Prostate gland (tissue), 2 donors: ENCODE measurements at regions not wholly inside any gene's neighbourhood (a gene's known extent, or its start where the extent isn't known, plus 50 kb on each side); places are given as distances from the start of the nearest gene placed in this dataset.
"Not testable (repeated sequence)": the region's sequence is repeated elsewhere in the genome, so short reads cannot be mapped to it uniquely, and the experiment has no call there.

Experiments used
- DNase-seq: peaks from one replicate; pipeline ENCODE4 v3.0.0-alpha.2; 2019; ENCODE audit warnings: low spot score
- H3K27ac ChIP-seq, 2 donors: fragments of 200-600 bp; sonication (generic); 2 replicates each; pipeline ENCODE4 v1.5.1; 2017 to 2019
- H3K27me3 ChIP-seq: fragments of 200-600 bp; sonication (generic); replicated peaks from 2 replicates; pipeline ENCODE4 v1.5.1; 2019; ENCODE audit not compliant: insufficient read depth
- H3K36me3 ChIP-seq, 2 donors: fragments of 200-600 bp; sonication (generic); 1 replicate in 1 of 2; 2 replicates in 1 of 2; pipeline versions ENCODE4 v1.5.1 to v1.8.1; 2017 to 2019
- H3K4me1 ChIP-seq: fragments of 200-600 bp; sonication (generic); replicated peaks from 2 replicates; pipeline ENCODE4 v1.5.1; 2019
- H3K4me3 ChIP-seq, 2 donors: fragments of 200-600 bp; sonication (generic); 2 replicates each; pipeline ENCODE4 v1.5.1; 2017 to 2019
- H3K9me3 ChIP-seq: fragments of 200-600 bp; sonication (generic); 2 replicates; pipeline ENCODE4 v1.5.1; 2017
- CTCF ChIP-seq, 4 experiments: fragments of 200-600 bp in 2 of 4; fragments of 450-650 bp in 2 of 4; sonication (generic) in 2 of 4; IDR thresholded peaks; 1 replicate in 3 of 4; 2 replicates in 1 of 4; pipeline ENCODE4 v1.5.1; 2016 to 2019; ENCODE audit warnings: antibody characterized with exemption in 4 of 4, mild to moderate bottlenecking in 2 of 4, moderate library complexity in 2 of 4
- POLR2A ChIP-seq: fragments of 450-650 bp; IDR thresholded peaks from one replicate; pipeline ENCODE4 v1.6.1; 2016; ENCODE audit warnings: antibody characterized with exemption, mild to moderate bottlenecking
- POLR2AphosphoS5 ChIP-seq: sonication (generic); formaldehyde crosslinking; IDR thresholded peaks from one replicate; pipeline ENCODE4 v1.6.1; 2017; ENCODE audit warnings: antibody characterized with exemption
- WGBS: methylation state at CpG from one replicate; pipeline ENCODE4 v1.1.5; 2018; 5-methylcytosine and 5-hydroxymethylcytosine counted together
- intact Hi-C: fragments of 100-400 bp; cut with DNase I; formaldehyde crosslinking; loops from one replicate; pipeline ENCODE4 v1.14.2; 2022

DNA sequence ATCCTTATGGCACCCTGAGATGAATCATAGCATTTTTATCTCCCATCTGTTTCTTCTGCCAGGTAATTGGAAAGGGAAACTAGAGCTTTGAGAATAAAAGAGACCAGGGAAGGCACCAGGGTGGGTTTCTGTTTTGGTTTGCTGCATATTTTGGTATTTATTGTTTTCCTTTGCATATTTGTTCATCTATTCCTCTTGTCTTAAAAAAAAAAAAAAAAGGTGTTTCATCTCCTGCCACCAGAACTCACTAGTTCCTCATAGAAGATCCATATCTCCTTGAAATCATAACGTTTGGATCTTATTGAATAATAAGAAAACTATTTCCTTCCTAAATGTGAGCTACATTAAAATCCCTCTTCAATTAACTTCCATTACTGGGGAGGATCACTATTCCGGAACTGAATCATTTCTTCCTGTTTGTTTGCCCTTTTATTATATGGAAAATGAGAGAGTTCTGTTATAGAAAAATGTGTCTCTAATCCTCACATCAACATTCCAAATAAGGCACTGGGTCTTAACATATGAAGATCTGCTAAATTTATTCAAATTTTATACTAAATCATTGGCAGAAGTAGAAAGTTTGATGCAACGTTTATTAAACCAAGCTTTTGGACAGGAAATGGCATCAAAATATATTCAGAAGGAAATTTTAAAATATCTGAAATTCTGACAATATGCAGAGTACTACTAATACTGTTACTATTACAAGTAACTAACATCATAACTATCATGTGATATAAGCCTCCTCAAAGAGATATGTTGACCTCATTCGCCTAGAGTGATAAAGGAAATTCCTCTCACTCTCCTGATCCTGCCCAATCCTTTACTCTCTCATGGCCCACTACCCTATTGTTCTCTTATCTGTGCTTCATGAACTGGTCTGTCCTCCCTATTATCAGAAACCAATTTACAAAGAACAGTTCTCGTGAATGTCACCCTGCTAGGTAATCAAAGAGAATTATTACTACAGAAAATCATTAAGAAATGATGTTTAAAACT, 229.4 kb upstream of the RSPO3 start:
- TF ChIP-seq POLR2AphosphoS5 (no peak), POLR2A (no peak), CTCF (IDR thresholded peaks at IDR 0.05) (no peak)

GRCh38 chr6:126890055-126890454, 228.4 kb upstream of the RSPO3 start:
- no peaks in the 10 kb centered on the region for H3K36me3 ChIP-seq
- DNase-seq = no peak
- intact Hi-C loops = no loop called here
- no peaks in the 10 kb centered on the region for H3K27me3 ChIP-seq
- no peak for TF ChIP-seq CTCF (IDR thresholded peaks at IDR 0.05)
- TF ChIP-seq POLR2A = no peak
- no peak for TF ChIP-seq POLR2AphosphoS5
- no peaks in the 10 kb centered on the region for H3K9me3 ChIP-seq
- 57% methylated on average over 2 of the region's 2 CpGs for WGBS
- no peaks in the 10 kb centered on the region for H3K4me1 ChIP-seq
- no peak overlapping the region for H3K27ac ChIP-seq
- no peak overlapping the region for H3K4me3 ChIP-seq

More for the DNA sequence above, 229.4 kb upstream of the RSPO3 start:
- H3K27ac ChIP-seq = no peak overlapping the region
- no peaks in the 10 kb centered on the region for H3K27me3 ChIP-seq
- DNase-seq = no peak
- H3K9me3 ChIP-seq = no peaks in the 10 kb centered on the region
- WGBS = 67% methylated on average over 5 of the region's 5 CpGs
- no peaks in the 10 kb centered on the region for H3K36me3 ChIP-seq
- no peak overlapping the region for H3K4me3 ChIP-seq
- H3K4me1 ChIP-seq = no peaks in the 10 kb centered on the region
- intact Hi-C loops = no loop called here

- Histone ChIP-seq H3K4me1 (no peaks in the 10 kb centered on the region), H3K4me3 (no peak overlapping the region), H3K9me3 (no peaks in the 10 kb centered on the region), H3K27ac (no peak overlapping the region), H3K36me3 (no peaks in the 10 kb centered on the region), H3K27me3 (no peaks in the 10 kb centered on the region)
- intact Hi-C loops = no loop called here
- DNase-seq = no peak
- 77% methylated on average over 1 of the region's 1 CpG for WGBS
- TF ChIP-seq POLR2A (no peak), CTCF (IDR thresholded peaks at IDR 0.05) (no peak), POLR2AphosphoS5 (no peak)
Measured at GRCh38 chr6:126891158-126891557, 227.3 kb upstream of the RSPO3 start.

DNA sequence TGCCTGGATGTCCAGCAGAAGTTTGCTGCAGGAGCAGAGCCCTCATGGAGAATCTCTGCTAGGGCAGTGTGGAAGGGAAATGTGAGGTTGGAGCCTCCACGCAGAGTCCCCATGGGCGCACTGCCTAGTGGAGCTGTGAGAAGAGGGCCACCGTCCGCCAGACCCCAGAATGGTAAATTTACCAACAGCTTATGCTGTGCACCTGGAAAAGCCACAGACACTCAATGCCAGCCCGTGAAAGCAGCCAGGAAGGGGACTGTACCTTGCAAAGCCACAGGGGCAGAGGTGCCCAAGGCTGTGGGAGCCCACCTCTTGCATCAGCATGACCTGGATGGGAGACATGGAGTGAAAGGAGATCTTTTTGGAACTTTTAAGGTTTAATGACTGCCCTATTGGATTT, 225.6 kb upstream of the RSPO3 start:
- H3K27me3 ChIP-seq, H3K9me3 ChIP-seq, DNase-seq, intact Hi-C loops, H3K4me1 ChIP-seq, H3K27ac ChIP-seq, H3K36me3 ChIP-seq, H3K4me3 ChIP-seq: not testable (repeated sequence)
- WGBS = 79% methylated on average over 5 of the region's 5 CpGs

DNA sequence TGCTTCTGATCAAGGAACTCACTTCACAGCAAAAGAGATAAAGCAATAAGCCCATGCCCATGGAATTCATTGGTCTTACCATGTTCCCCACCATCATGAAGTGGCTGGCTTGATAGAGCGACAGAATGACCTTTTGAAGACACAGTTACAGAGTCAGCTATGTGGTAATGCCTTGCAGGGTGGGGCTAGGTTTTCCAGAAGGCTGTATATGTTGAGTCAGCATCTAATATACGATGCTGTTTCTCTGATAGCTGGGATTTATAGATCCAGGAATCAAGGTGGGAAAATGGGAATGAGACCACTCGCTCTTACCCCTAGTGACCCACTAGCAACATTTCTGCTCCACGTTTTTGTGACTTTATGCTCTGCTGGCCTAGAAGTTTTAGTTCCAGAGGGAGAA, 220.7 kb upstream of the RSPO3 start:
- WGBS = 85% methylated on average over 4 of the region's 4 CpGs
- intact Hi-C loops = no loop called here
- Histone ChIP-seq H3K27me3 (no peaks in the 10 kb centered on the region), H3K27ac (no peak overlapping the region), H3K4me1 (no peaks in the 10 kb centered on the region), H3K4me3 (no peak overlapping the region), H3K36me3 (no peaks in the 10 kb centered on the region), H3K9me3 (no peaks in the 10 kb centered on the region)
- DNase-seq = no peak
- TF ChIP-seq POLR2AphosphoS5 (no peak), CTCF (IDR thresholded peaks at IDR 0.05) (no peak), POLR2A (no peak)
